ENCODE measurements at regions not wholly inside any gene's neighbourhood (a gene's known extent, or its start where the extent isn't known, plus 50 kb on each side); places are given as distances from the start of the nearest gene placed in this dataset.

GRCh38 chr6:6737671-6738070 is 149.2 kb downstream of the LY86 start:
- no peak for ATAC-seq

DNA sequence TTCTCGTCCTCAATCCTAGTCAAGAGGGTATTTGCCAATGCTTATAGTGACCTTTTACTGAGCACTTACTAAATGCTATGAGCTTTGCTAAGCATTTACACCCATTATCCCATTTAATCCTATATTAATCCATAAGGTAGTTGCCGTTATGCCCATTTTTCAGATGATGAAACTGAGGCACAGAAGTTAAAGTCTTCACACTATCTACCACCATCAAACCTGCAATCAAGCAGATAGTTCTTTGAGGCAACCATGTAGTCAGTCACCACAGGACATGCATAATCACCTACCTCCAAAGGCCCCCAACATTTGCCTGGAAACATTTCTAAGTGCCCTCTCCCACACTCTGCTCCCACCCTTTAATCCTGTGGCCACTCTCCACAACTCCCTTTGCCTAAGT is 149.6 kb downstream of the LY86 start:
- Histone ChIP-seq H3K4me3 (no peak overlapping the region), H3K4me1 (ENCODE audit: low read depth) (no peaks in the 10 kb centered on the region), H3K36me3 (ENCODE audit: low read depth) (no peaks in the 10 kb centered on the region), H3K9me3 (no peaks in the 10 kb centered on the region)
- ATAC-seq, result no peak
- TF ChIP-seq CTCF (IDR thresholded peaks at IDR 0.05), result no peak
- intact Hi-C loops (cut with DNase I, micrococcal nuclease), result no loop called here
- DNase-seq, result no peak

More at GRCh38 chr6:6737671-6738070, 149.2 kb downstream of the LY86 start:
- Histone ChIP-seq H3K4me3 (no peak overlapping the region), H3K36me3 (ENCODE audit: low read depth) (no peaks in the 10 kb centered on the region), H3K4me1 (ENCODE audit: low read depth) (no peaks in the 10 kb centered on the region), H3K9me3 (no peaks in the 10 kb centered on the region)
- TF ChIP-seq CTCF (IDR thresholded peaks at IDR 0.05), result no peak
- DNase-seq, result no peak
- intact Hi-C loops (cut with DNase I, micrococcal nuclease), result no loop called here

- no peak for TF ChIP-seq CTCF (IDR thresholded peaks at IDR 0.05)
- ATAC-seq (no peak), DNase-seq (no peak)
- Histone ChIP-seq H3K4me1 (ENCODE audit: low read depth) (no peaks in the 10 kb centered on the region), H3K9me3 (no peaks in the 10 kb centered on the region), H3K36me3 (ENCODE audit: low read depth) (no peaks in the 10 kb centered on the region), H3K4me3 (no peak overlapping the region)
- intact Hi-C loops (cut with DNase I, micrococcal nuclease), result no loop called here
Observed at GRCh38 chr6:6738922-6739716, 150.6 kb downstream of the LY86 start.

DNA sequence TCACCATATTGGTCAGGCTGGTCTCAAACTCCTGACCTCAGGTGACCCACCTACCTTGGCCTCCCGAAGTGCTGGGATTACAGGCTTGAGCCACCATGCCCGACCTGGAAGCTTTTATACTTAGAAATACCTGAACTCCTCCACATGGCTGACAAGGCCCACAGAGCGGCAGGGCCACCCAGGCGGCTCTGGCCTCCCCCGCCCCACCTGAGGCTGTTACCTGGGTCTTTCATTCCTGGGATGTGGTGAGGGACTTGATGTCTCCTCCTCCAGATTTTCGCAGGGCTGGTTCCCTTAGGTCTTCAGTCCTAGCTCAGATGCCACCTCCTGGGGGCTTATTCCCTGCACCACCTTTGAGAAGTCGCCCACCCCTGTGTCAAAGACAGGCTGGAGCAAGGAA is 152.1 kb downstream of the LY86 start:
- Histone ChIP-seq H3K4me1 (ENCODE audit: low read depth) (no peaks in the 10 kb centered on the region), H3K4me3 (no peak overlapping the region), H3K36me3 (ENCODE audit: low read depth) (no peaks in the 10 kb centered on the region), H3K9me3 (no peaks in the 10 kb centered on the region)
- intact Hi-C loops (cut with DNase I, micrococcal nuclease), result no loop called here
- no peak for DNase-seq
- TF ChIP-seq CTCF (IDR thresholded peaks at IDR 0.05), result no peak
- no peak for ATAC-seq

GRCh38 chr6:6741264-6741663 is 152.7 kb downstream of the LY86 start:
- no peak for DNase-seq
- Histone ChIP-seq H3K4me1 (ENCODE audit: low read depth) (no peaks in the 10 kb centered on the region), H3K9me3 (no peaks in the 10 kb centered on the region), H3K36me3 (ENCODE audit: low read depth) (no peaks in the 10 kb centered on the region), H3K4me3 (no peak overlapping the region)
- intact Hi-C loops (cut with DNase I, micrococcal nuclease), result no loop called here
- no peak for ATAC-seq
- no peak for TF ChIP-seq CTCF (IDR thresholded peaks at IDR 0.05)
